Activated B cell treated with CpG ODN at 0.5 μM for 24 hours (primary cell): ENCODE measurements at regions not wholly inside any gene's neighbourhood (a gene's known extent, or its start where the extent isn't known, plus 50 kb on each side); places are given as distances from the start of the nearest gene placed in this dataset.

Experiments
- ATAC-seq: fragments of 200-7000 bp; cut with Tn5 transposase; one replicate; pipeline ENCODE4 v1.10.0; 2021; ENCODE audit warnings: low read depth, mild to moderate bottlenecking, moderate library complexity
- CTCF ChIA-PET: fragments of 350-600 bp; sonication (Branson Sonifier 250); formaldehyde crosslinking; loops from one replicate; lab custom pipeline; 2021; ENCODE audit warnings: antibody characterized with exemption; lab: Charles Lee
- POLR2A ChIA-PET: fragments of 350-600 bp; sonication (Branson Sonifier 250); formaldehyde crosslinking; loops from one replicate; lab custom pipeline; 2021; ENCODE audit warnings: antibody characterized with exemption; lab: Charles Lee
- DNase-seq: peaks from one replicate; pipeline ENCODE4 v3.0.0; 2022
- H3K27ac Mint-ChIP-seq: one replicate; pipeline ENCODE4 v1.8.0; 2020; ENCODE audit warnings: mixed read lengths
- H3K27me3 Mint-ChIP-seq: one replicate; pipeline ENCODE4 v1.8.0; 2021; ENCODE audit warnings: mixed read lengths
- H3K36me3 Mint-ChIP-seq: one replicate; pipeline ENCODE4 v1.8.0; 2021; ENCODE audit warnings: low read depth, mixed read lengths
- H3K4me1 Mint-ChIP-seq: one replicate; pipeline ENCODE4 v1.8.0; 2021; ENCODE audit warnings: mixed read lengths
- H3K4me3 Mint-ChIP-seq: one replicate; pipeline ENCODE4 v1.8.0; 2020; ENCODE audit warnings: mild to moderate bottlenecking, mixed read lengths
- H3K9me3 Mint-ChIP-seq: one replicate; pipeline ENCODE4 v1.8.0; 2020; ENCODE audit warnings: mixed read lengths
- intact Hi-C: fragments of 100-400 bp; cut with micrococcal nuclease; formaldehyde crosslinking; loops from one replicate; pipeline ENCODE4 v1.15.1; 2024
- TF ChIP-seq, protein P1 (sequence below): fragments of 200-600 bp; IDR thresholded peaks from one replicate; pipeline ENCODE4 v1.8.0; 2022; ENCODE audit warnings: antibody characterized with exemption, mild to moderate bottlenecking

- intact Hi-C loops, result no loop called here
- ATAC-seq (no peak), DNase-seq (no peak)
- TF ChIP-seq, protein P1, sequence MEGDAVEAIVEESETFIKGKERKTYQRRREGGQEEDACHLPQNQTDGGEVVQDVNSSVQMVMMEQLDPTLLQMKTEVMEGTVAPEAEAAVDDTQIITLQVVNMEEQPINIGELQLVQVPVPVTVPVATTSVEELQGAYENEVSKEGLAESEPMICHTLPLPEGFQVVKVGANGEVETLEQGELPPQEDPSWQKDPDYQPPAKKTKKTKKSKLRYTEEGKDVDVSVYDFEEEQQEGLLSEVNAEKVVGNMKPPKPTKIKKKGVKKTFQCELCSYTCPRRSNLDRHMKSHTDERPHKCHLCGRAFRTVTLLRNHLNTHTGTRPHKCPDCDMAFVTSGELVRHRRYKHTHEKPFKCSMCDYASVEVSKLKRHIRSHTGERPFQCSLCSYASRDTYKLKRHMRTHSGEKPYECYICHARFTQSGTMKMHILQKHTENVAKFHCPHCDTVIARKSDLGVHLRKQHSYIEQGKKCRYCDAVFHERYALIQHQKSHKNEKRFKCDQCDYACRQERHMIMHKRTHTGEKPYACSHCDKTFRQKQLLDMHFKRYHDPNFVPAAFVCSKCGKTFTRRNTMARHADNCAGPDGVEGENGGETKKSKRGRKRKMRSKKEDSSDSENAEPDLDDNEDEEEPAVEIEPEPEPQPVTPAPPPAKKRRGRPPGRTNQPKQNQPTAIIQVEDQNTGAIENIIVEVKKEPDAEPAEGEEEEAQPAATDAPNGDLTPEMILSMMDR, result no peak
- CTCF ChIA-PET, result no interaction called here
- POLR2A ChIA-PET, result no interaction called here
- H3K9me3 Mint-ChIP-seq, result no peaks in the 10 kb centered on the region
- H3K27ac Mint-ChIP-seq, result no peak overlapping the region
- H3K4me1 Mint-ChIP-seq, result no peaks in the 10 kb centered on the region
- peaks cover 2% of the 10 kb centered on the region for H3K27me3 Mint-ChIP-seq
- H3K36me3 Mint-ChIP-seq, result no peaks in the 10 kb centered on the region
- no peak overlapping the region for H3K4me3 Mint-ChIP-seq
Observed at GRCh38 chr4:72987741-72988729, 81.5 kb downstream of the COX18 start.

DNA sequence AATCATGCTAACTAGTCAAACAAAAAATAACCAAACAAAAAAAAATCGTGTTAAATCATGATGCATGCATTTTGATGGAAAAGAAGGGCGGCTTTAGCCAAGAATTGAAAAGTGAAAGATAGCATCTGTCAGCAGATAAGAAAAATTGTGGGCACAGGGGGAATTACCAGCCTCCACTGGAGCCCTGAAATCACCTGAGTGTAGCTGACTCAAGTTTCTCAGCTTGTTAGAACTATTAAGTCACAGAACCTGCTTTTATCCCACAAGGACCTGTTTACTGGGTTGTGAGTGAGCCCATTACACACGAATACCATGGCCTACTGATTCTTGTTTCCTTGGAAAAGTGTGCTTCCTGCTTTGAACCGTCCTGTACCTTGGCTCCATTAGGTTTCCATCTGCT, 85.2 kb downstream of the COX18 start:
- Mint-ChIP-seq H3K27ac (no peak overlapping the region), H3K4me3 (no peak overlapping the region), H3K9me3 (no peaks in the 10 kb centered on the region), H3K4me1 (no peaks in the 10 kb centered on the region), H3K27me3 (no peaks in the 10 kb centered on the region), H3K36me3 (no peaks in the 10 kb centered on the region)
- ATAC-seq, result no peak
- intact Hi-C loops, result no loop called here
- CTCF ChIA-PET, result no interaction called here
- TF ChIP-seq, protein P1, result no peak
- POLR2A ChIA-PET, result no interaction called here
- DNase-seq, result no peak

- DNase-seq (no peak), ATAC-seq (no peak)
- ChIA-PET POLR2A (no interaction called here), CTCF (no interaction called here)
- no peaks in the 10 kb centered on the region for H3K4me1 Mint-ChIP-seq
- H3K4me3 Mint-ChIP-seq, result no peak overlapping the region
- no peak overlapping the region for H3K27ac Mint-ChIP-seq
- no peaks in the 10 kb centered on the region for H3K27me3 Mint-ChIP-seq
- no peaks in the 10 kb centered on the region for H3K9me3 Mint-ChIP-seq
- TF ChIP-seq, protein P1, result no peak
- no peaks in the 10 kb centered on the region for H3K36me3 Mint-ChIP-seq
- intact Hi-C loops, result no loop called here
Observed at GRCh38 chr4:72983709-72984108, 85.8 kb downstream of the COX18 start.

GRCh38 chr4:72977936-72978485, 91.5 kb downstream of the COX18 start:
- no peak for DNase-seq
- no peak for ATAC-seq
- TF ChIP-seq, protein P1, result no peak
- H3K27me3 Mint-ChIP-seq, result peaks cover 3% of the 10 kb centered on the region
- H3K9me3 Mint-ChIP-seq, result no peaks in the 10 kb centered on the region
- no peak overlapping the region for H3K4me3 Mint-ChIP-seq
- H3K36me3 Mint-ChIP-seq, result no peaks in the 10 kb centered on the region
- no peak overlapping the region for H3K27ac Mint-ChIP-seq
- H3K4me1 Mint-ChIP-seq, result no peaks in the 10 kb centered on the region
- ChIA-PET CTCF (no interaction called here), POLR2A (no interaction called here)
- intact Hi-C loops, result no loop called here

DNA sequence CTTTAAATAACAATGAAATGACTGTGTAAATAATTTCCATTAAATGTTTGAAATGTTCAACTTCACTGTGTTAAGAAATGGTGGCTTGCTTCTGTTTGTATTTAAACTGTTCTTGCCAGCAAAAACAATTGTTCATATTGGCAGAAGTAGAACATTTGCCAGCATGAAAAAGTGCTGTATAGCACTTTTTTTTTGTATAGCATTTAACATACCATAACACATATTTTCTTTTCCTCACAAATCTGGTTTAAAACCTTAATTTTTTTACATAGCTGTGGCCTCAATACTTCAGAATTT, 94.1 kb downstream of the COX18 start:
- TF ChIP-seq, protein P1, result no peak
- ChIA-PET CTCF (no interaction called here), POLR2A (no interaction called here)
- H3K9me3 Mint-ChIP-seq, result peaks cover 2% of the 10 kb centered on the region
- H3K36me3 Mint-ChIP-seq, result no peaks in the 10 kb centered on the region
- ATAC-seq (no peak), DNase-seq (no peak)
- intact Hi-C loops, result no loop called here
- H3K27me3 Mint-ChIP-seq, result peaks cover 3% of the 10 kb centered on the region
- H3K27ac Mint-ChIP-seq, result no peak overlapping the region
- H3K4me1 Mint-ChIP-seq, result no peaks in the 10 kb centered on the region
- H3K4me3 Mint-ChIP-seq, result no peak overlapping the region
